ENCODE measurements at regions not wholly inside any gene's neighbourhood (a gene's known extent, or its start where the extent isn't known, plus 50 kb on each side); places are given as distances from the start of the nearest gene placed in this dataset.

DNA sequence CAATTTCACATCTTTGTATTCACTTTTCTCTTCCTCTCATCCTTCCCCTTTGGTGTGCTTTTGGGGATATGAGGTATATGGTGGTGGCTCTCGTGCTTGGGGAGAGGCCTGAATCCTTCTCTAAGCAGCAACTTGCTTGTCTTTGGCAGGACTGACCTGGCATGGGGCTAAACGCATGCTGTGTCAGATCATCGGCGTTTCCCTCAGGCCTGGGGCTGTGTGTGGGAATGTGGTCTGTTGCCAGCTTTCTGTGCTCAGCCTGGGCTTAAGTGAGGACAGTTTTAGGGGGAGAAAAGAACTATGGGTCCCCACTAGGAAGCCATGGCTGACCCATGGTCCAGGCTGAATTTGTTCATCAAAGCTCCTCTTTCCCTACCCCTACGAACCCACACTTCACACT, 60.7 kb downstream of the TET3 start:
- Mint-ChIP-seq H3K27ac (no peak overlapping the region), H3K36me3 (peaks cover 3% of the 10 kb centered on the region; the same call in 1 of the 2 replicates), H3K27me3 (ENCODE audit: low read depth) (no peaks in the 10 kb centered on the region), H3K9me3 (no peaks in the 10 kb centered on the region), H3K4me3 (no peak overlapping the region), H3K4me1 (peaks cover 29% of the 10 kb centered on the region)
- TF ChIP-seq JAZF1 (CRISPR knock-in tag; IDR thresholded peaks at IDR 0.05), result no peak
- TF ChIP-seq TEAD1 (CRISPR knock-in tag; IDR thresholded peaks at IDR 0.05), result no peak
- TF ChIP-seq, protein P1, sequence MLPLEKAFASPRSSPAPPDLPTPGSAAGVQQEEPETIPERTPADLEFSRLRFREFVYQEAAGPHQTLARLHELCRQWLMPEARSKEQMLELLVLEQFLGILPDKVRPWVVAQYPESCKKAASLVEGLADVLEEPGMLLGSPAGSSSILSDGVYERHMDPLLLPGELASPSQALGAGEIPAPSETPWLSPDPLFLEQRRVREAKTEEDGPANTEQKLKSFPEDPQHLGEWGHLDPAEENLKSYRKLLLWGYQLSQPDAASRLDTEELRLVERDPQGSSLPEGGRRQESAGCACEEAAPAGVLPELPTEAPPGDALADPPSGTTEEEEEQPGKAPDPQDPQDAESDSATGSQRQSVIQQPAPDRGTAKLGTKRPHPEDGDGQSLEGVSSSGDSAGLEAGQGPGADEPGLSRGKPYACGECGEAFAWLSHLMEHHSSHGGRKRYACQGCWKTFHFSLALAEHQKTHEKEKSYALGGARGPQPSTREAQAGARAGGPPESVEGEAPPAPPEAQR (CRISPR knock-in tag; IDR thresholded peaks at IDR 0.05), result no peak
- no peak for TF ChIP-seq OVOL2 (CRISPR knock-in tag; IDR thresholded peaks at IDR 0.05; ENCODE audit: borderline replicate concordance)
- no peak for TF ChIP-seq SMAD3 (CRISPR knock-in tag; IDR thresholded peaks at IDR 0.05; ENCODE audit: borderline replicate concordance)
- TF ChIP-seq, protein P2, sequence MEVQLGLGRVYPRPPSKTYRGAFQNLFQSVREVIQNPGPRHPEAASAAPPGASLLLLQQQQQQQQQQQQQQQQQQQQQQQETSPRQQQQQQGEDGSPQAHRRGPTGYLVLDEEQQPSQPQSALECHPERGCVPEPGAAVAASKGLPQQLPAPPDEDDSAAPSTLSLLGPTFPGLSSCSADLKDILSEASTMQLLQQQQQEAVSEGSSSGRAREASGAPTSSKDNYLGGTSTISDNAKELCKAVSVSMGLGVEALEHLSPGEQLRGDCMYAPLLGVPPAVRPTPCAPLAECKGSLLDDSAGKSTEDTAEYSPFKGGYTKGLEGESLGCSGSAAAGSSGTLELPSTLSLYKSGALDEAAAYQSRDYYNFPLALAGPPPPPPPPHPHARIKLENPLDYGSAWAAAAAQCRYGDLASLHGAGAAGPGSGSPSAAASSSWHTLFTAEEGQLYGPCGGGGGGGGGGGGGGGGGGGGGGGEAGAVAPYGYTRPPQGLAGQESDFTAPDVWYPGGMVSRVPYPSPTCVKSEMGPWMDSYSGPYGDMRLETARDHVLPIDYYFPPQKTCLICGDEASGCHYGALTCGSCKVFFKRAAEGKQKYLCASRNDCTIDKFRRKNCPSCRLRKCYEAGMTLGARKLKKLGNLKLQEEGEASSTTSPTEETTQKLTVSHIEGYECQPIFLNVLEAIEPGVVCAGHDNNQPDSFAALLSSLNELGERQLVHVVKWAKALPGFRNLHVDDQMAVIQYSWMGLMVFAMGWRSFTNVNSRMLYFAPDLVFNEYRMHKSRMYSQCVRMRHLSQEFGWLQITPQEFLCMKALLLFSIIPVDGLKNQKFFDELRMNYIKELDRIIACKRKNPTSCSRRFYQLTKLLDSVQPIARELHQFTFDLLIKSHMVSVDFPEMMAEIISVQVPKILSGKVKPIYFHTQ (CRISPR knock-in tag; IDR thresholded peaks at IDR 0.05), result no peak
- TF ChIP-seq ATF1 (CRISPR knock-in tag; IDR thresholded peaks at IDR 0.05), result no peak
- TF ChIP-seq FOXJ3 (CRISPR knock-in tag; IDR thresholded peaks at IDR 0.05; ENCODE audit: borderline replicate concordance), result no peak
- TF ChIP-seq, protein P3, sequence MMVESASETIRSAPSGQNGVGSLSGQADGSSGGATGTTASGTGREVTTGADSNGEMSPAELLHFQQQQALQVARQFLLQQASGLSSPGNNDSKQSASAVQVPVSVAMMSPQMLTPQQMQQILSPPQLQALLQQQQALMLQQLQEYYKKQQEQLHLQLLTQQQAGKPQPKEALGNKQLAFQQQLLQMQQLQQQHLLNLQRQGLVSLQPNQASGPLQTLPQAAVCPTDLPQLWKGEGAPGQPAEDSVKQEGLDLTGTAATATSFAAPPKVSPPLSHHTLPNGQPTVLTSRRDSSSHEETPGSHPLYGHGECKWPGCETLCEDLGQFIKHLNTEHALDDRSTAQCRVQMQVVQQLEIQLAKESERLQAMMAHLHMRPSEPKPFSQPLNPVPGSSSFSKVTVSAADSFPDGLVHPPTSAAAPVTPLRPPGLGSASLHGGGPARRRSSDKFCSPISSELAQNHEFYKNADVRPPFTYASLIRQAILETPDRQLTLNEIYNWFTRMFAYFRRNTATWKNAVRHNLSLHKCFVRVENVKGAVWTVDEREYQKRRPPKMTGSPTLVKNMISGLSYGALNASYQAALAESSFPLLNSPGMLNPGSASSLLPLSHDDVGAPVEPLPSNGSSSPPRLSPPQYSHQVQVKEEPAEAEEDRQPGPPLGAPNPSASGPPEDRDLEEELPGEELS (CRISPR knock-in tag; IDR thresholded peaks at IDR 0.05), result no peak
- no peak for TF ChIP-seq GABPB1 (CRISPR knock-in tag; IDR thresholded peaks at IDR 0.05)
- TF ChIP-seq, protein P4, sequence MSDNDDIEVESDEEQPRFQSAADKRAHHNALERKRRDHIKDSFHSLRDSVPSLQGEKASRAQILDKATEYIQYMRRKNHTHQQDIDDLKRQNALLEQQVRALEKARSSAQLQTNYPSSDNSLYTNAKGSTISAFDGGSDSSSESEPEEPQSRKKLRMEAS (CRISPR knock-in tag; IDR thresholded peaks at IDR 0.05), result no peak
- TF ChIP-seq, protein P5, sequence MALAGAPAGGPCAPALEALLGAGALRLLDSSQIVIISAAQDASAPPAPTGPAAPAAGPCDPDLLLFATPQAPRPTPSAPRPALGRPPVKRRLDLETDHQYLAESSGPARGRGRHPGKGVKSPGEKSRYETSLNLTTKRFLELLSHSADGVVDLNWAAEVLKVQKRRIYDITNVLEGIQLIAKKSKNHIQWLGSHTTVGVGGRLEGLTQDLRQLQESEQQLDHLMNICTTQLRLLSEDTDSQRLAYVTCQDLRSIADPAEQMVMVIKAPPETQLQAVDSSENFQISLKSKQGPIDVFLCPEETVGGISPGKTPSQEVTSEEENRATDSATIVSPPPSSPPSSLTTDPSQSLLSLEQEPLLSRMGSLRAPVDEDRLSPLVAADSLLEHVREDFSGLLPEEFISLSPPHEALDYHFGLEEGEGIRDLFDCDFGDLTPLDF (CRISPR knock-in tag; IDR thresholded peaks at IDR 0.05), result no peak
- no peak for TF ChIP-seq NR2C2 (CRISPR knock-in tag; IDR thresholded peaks at IDR 0.05)
- TF ChIP-seq, protein P6, sequence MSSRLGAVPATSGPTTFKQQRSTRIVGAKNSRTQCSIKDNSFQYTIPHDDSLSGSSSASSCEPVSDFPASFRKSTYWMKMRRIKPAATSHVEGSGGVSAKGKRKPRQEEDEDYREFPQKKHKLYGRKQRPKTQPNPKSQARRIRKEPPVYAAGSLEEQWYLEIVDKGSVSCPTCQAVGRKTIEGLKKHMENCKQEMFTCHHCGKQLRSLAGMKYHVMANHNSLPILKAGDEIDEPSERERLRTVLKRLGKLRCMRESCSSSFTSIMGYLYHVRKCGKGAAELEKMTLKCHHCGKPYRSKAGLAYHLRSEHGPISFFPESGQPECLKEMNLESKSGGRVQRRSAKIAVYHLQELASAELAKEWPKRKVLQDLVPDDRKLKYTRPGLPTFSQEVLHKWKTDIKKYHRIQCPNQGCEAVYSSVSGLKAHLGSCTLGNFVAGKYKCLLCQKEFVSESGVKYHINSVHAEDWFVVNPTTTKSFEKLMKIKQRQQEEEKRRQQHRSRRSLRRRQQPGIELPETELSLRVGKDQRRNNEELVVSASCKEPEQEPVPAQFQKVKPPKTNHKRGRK (CRISPR knock-in tag; IDR thresholded peaks at IDR 0.05; ENCODE audit: borderline replicate concordance), result no peak
- no peak for TF ChIP-seq ZNF121 (CRISPR knock-in tag; IDR thresholded peaks at IDR 0.05)
- TF ChIP-seq CBFB (CRISPR knock-in tag; IDR thresholded peaks at IDR 0.05; ENCODE audit: low read depth), result no peak
- no peak for TF ChIP-seq GTF2I (CRISPR knock-in tag; conservative IDR thresholded peaks at IDR 0.05)
- ATAC-seq (no peak), DNase-seq (ENCODE audit: low spot score) (no peak)
- ChIA-PET POLR2A (no interaction called here), CTCF (no interaction called here)

DNA sequence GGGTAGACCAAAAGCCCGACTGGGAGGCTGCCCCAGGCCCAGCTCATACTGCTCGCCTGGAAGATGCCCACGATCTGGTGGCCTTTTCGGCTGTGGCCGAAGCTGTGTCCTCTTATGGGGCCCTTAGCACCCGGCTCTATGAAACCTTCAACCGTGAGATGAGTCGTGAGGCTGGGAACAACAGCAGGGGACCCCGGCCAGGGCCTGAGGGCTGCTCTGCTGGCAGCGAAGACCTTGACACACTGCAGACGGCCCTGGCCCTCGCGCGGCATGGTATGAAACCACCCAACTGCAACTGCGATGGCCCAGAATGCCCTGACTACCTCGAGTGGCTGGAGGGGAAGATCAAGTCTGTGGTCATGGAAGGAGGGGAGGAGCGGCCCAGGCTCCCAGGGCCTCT, 61.7 kb downstream of the TET3 start:
- DNase-seq (ENCODE audit: low spot score), result no peak
- ChIA-PET CTCF (interaction anchor here (1.0 kb wide), 1 partner anchor 85 kb away, joined by 4 read pairs; no protein-coding TSS in a partner anchor), POLR2A (no interaction called here)
- no peak for ATAC-seq
- no peak overlapping the region for H3K4me3 Mint-ChIP-seq
- peaks cover 3% of the 10 kb centered on the region; the same call in 1 of the 2 replicates for H3K36me3 Mint-ChIP-seq
- H3K9me3 Mint-ChIP-seq, result no peaks in the 10 kb centered on the region
- TF ChIP-seq ZNF317 (CRISPR knock-in tag; IDR thresholded peaks at IDR 0.05; ENCODE audit: borderline replicate concordance, low read depth) (no peak), EMX1 (CRISPR knock-in tag; IDR thresholded peaks at IDR 0.05) (no peak)
- TF ChIP-seq, protein P7, sequence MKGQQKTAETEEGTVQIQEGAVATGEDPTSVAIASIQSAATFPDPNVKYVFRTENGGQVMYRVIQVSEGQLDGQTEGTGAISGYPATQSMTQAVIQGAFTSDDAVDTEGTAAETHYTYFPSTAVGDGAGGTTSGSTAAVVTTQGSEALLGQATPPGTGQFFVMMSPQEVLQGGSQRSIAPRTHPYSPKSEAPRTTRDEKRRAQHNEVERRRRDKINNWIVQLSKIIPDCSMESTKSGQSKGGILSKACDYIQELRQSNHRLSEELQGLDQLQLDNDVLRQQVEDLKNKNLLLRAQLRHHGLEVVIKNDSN (CRISPR knock-in tag; IDR thresholded peaks at IDR 0.05), result no peak
- H3K4me1 Mint-ChIP-seq, result peaks cover 23% of the 10 kb centered on the region
- no peaks in the 10 kb centered on the region for H3K27me3 Mint-ChIP-seq (ENCODE audit: low read depth)
- no peak overlapping the region for H3K27ac Mint-ChIP-seq

All from WTC11 (cell line).